NCI-H524 (cell line): ENCODE measurements at regions not wholly inside any gene's neighbourhood (a gene's known extent, or its start where the extent isn't known, plus 50 kb on each side); places are given as distances from the start of the nearest gene placed in this dataset.

Experiments
- DNase-seq, 2 experiments: peaks; one replicate each; lab custom pipeline; 2025; lab: John Stamatoyannopoulos, UW

- peak in 1 of 2 experiments; percentile 20 for DNase-seq
Observed at GRCh38 chr5:6166698-6167394, 211.5 kb downstream of the MED10 start.

- no peak for DNase-seq
Observed at GRCh38 chr5:6163913-6164312, 214.4 kb downstream of the MED10 start.

- peak; percentile 20 to 48 for DNase-seq
Observed at GRCh38 chr5:6162175-6162574, 216.2 kb downstream of the MED10 start.

GRCh38 chr5:6161257-6161656 lies 217.1 kb downstream of the MED10 start:
- no peak for DNase-seq

- peak in 1 of 2 experiments; percentile 55 for DNase-seq
Observed at GRCh38 chr5:6159832-6160430, 218.4 kb downstream of the MED10 start.

- DNase-seq: no peak
Observed at GRCh38 chr5:6158974-6159831, 219.1 kb downstream of the MED10 start.

- DNase-seq: no peak
Observed at GRCh38 chr5:6154216-6154615, 224.1 kb downstream of the MED10 start.

GRCh38 chr5:6146271-6146670 lies 232.1 kb downstream of the MED10 start:
- peak; percentile 5 to 31 for DNase-seq

GRCh38 chr5:6145616-6146237 lies 232.6 kb downstream of the MED10 start:
- no peak for DNase-seq

GRCh38 chr5:6143523-6143922 lies 234.8 kb downstream of the MED10 start:
- DNase-seq: no peak

- DNase-seq: no peak
Observed at GRCh38 chr5:6142353-6142752, 236.0 kb downstream of the MED10 start.

- DNase-seq: no peak
Observed at GRCh38 chr5:6140219-6140618, 238.1 kb downstream of the MED10 start.

GRCh38 chr5:6135977-6136376 lies 242.4 kb downstream of the MED10 start:
- DNase-seq: no peak

- DNase-seq: no peak
Observed at GRCh38 chr5:6134281-6134680, 244.1 kb downstream of the MED10 start.

GRCh38 chr5:6125781-6126180 lies 252.6 kb downstream of the MED10 start:
- DNase-seq: no peak

- no peak for DNase-seq
Observed at GRCh38 chr5:6118691-6119090, 259.7 kb downstream of the MED10 start.

GRCh38 chr5:6117212-6117611 lies 261.1 kb downstream of the MED10 start:
- no peak for DNase-seq

- DNase-seq: no peak
Observed at GRCh38 chr5:6115852-6116251, 262.5 kb downstream of the MED10 start.

- DNase-seq: no peak
Observed at GRCh38 chr5:6112538-6112937, 265.8 kb downstream of the MED10 start.

GRCh38 chr5:6112125-6112524 lies 266.2 kb downstream of the MED10 start:
- no peak for DNase-seq

GRCh38 chr5:6111131-6111530 lies 267.2 kb downstream of the MED10 start:
- DNase-seq: no peak

- no peak for DNase-seq
Observed at GRCh38 chr5:6110441-6111005, 267.8 kb downstream of the MED10 start.
